Renal cortex interstitium (tissue), 11 donors: ENCODE measurements at regions not wholly inside any gene's neighbourhood (a gene's known extent, or its start where the extent isn't known, plus 50 kb on each side); places are given as distances from the start of the nearest gene placed in this dataset.

Experiments
- DNase-seq, 11 donors: peaks; one replicate each; pipeline ENCODE4 v3.0.0-alpha.2; 2013; ENCODE audit warnings: low read depth in 9 of 11, low spot score in 4 of 11; ENCODE audit errors: extremely low read depth in 1 of 11

GRCh38 chr15:91468871-91469580 lies 369.0 kb downstream of the SV2B start:
- DNase-seq, result no peak

- no peak for DNase-seq
Measured at GRCh38 chr15:91469632-91470567, 369.8 kb downstream of the SV2B start.

GRCh38 chr15:91471468-91471867 lies 371.4 kb downstream of the SV2B start:
- DNase-seq, result no peak

GRCh38 chr15:91472316-91472756 lies 372.3 kb downstream of the SV2B start:
- no peak for DNase-seq

DNA sequence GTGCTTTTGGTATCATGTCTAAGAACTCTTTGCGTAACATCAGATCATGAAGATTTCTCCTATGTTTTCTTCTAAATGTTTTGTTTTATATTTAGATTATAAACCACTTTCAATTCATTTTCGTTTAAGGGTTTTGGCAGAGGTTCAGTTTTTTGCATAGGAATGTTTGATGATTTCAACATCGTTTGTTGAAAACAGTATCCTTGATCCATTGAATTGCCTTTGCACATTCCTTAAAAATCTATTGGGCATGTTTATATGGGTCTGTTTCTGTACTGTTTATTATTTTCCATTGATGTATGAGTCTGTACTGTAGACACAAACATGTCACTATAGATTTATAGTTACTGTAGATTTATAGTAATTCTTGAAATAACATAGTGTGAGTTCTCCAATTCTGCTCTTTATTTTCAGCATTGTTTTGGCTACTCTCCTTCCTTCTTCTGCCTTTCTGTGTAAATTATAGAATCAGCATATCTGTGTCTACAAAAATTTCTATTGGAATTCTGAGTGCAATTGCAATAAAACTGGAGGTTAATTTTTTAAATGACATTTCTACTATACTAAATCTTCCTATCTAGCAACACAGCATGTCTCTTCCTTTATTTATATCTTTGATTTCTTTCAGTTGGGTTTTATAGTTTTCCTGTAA lies 374.0 kb downstream of the SV2B start:
- no peak for DNase-seq

- DNase-seq, result no peak
Measured at GRCh38 chr15:91476861-91477260, 376.6 kb upstream of the SLCO3A1 start.

DNA sequence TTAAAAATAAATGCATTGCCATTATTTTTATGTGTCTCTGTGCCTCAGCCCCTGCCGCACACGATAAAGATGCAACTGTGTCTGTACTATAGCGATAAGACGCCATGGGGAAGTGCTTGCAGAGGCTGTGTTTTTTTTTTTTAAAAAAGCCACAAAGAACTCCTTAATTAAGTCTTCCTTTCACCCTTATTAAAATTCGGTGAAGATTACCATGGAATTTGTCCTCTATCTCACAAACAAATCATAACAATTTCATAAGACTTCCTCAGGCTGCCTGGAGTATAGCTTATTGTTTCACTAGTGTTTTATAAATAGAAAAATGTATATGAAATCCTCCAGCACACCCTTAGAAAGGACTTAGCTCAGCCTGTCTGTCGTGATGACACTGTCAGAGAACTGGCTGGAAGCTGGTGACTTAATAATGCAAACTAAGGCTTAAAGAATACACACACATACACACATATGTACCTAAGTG lies 374.8 kb upstream of the SLCO3A1 start:
- DNase-seq, result no peak

DNA sequence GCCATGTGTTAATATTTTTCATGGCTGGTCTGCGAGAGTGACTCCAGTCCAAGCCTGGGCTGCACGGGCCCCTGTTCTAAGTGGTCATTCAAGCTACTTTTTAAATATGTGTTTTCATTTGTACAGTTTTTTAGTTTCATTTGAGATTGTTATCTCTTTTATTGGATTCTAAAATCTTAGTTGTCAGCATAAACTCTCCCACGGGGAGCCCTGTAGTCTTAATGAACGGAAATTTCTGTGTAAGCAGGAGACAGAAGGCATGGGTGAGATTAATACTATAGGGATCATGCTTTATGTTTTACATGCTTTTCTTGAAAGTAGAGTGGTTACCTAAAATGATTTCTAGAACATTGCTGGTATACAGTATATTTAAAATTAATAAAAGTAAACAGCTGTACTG lies 373.1 kb upstream of the SLCO3A1 start:
- DNase-seq, result no peak

DNA sequence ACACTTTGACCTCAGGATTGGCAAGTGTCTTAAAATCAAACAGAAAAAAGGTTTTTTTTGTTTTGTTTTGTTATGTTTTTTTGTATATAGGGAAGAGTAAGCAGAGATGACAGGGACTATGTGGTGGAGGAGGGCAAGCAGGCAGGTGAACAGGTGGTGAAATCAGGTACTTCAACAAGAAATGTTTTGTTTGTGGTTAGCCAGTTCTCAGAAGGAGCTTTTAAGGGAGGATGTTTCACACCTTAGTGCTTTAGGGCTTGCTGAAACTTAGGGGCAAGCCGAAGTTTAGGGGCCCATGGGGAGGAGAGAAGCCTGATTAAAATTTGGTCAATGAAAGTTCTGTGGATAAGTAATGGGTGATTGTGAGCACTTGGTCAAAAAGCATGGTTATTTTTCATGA lies 370.7 kb upstream of the SLCO3A1 start:
- no peak for DNase-seq

DNA sequence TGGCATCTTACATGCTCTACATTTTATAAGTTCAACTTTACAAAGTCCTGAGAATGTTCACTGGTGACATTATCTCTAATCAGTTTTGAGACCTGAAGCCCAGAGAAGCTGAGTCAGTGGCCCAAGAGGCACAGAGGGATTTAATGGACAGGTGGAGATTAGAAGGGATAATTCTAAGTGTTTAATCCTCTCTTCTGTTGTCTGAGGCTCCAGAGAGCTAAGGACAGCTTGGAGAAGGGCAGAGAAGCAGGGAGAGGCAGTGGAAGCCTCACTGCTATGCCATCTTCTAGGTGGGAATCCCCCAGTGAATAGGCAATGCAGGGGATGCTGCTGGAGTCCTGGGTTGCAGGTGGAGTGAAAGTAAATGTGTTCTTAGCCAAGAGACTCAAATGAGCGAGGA lies 369.4 kb upstream of the SLCO3A1 start:
- no peak for DNase-seq

GRCh38 chr15:91488452-91488851 lies 365.1 kb upstream of the SLCO3A1 start:
- DNase-seq, result no peak

GRCh38 chr15:91490211-91490610 lies 363.3 kb upstream of the SLCO3A1 start:
- DNase-seq, result no peak

- DNase-seq, result no peak
Measured at GRCh38 chr15:91491101-91491950, 362.2 kb upstream of the SLCO3A1 start.

- no peak for DNase-seq
Measured at GRCh38 chr15:91496754-91497691, 356.5 kb upstream of the SLCO3A1 start.

DNA sequence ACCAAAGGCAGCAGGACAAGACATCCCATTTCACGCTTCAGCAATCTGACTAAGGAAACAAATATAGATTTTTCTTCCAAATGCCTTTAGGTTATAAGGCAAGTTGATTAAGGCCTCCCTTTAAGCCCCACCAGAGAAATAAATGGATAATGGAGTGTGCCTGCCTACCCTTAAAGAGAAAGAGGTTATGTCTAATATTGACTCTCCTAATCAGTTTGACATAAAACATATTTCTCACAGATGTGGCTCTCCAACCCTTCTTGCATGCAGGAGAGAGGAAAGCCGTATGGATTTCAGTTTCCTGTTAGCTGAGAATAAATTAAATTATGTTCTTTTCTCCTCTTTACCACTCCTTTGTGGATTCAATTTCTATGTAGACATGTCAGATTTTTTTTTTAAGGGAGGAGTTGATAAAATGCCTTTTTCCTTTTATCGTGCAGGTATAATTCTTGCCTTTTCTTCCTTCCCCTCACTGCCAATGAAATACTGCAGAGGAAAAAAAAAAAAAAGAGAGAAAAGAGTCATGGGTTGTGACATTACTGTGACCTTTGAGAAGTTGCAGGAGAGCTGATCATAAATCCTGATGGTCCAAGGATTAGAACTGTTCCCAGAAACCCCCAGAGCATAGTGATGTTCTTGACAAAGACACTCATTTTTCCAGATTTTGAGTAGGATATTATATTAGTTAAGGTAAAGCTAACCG lies 355.3 kb upstream of the SLCO3A1 start:
- DNase-seq, result no peak

DNA sequence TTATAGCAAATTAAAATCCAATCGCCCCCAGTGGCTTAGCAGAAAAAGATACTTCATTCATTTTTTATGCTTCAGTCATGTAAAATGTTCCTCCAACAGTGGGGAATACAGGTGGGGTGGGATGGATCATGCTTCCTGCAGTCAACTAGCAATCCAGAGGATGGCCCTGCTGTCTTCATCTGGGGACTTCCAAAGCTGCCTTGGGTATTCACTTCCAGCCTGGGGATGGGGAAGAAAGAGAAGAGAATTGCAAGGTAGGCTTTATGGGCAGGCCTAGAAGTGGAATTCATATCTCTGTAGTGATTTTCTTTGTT lies 354.8 kb upstream of the SLCO3A1 start:
- no peak for DNase-seq

DNA sequence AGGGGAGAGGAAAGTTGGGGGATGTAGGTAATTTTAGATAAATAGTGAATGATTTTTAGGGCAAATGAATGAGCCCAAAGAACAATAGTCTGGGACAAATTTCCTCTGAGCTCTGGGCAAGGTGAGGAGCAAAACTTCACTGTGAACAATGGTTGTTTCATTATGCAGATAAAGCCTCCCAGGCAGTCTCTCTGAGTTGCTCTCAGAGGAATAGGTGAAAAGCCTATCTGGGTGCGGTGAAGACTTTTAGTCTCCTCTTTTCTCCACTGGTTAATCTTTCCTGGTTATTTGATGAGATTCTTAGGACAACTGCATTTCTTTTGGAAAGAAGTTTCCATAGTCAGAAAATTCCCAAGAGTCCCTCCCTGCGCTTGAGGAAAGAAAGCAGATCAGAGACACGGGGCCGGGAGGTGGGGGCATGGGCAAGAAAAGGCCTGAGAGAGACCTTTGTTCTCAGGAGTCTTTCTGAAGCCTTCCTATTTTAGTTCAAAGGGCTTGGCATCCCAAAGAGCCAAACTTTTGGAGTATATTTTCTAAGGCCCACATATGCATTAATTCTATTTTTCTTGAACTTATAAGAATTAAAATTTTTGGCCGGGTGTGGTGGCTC lies 353.6 kb upstream of the SLCO3A1 start:
- DNase-seq, result no peak
